ENCODE measurements at regions not wholly inside any gene's neighbourhood (a gene's known extent, or its start where the extent isn't known, plus 50 kb on each side); places are given as distances from the start of the nearest gene placed in this dataset.

GRCh38 chr4:66451741-66452140, 781.5 kb upstream of the EPHA5 start:
- H3K27me3 ChIP-seq = no peaks in the 10 kb centered on the region
- DNase-seq = no peak
- H3K4me3 ChIP-seq (ENCODE audit: low read depth, low read length) = no peak overlapping the region
- no peaks in the 10 kb centered on the region for H3K9me3 ChIP-seq
- TF ChIP-seq, protein P1, sequence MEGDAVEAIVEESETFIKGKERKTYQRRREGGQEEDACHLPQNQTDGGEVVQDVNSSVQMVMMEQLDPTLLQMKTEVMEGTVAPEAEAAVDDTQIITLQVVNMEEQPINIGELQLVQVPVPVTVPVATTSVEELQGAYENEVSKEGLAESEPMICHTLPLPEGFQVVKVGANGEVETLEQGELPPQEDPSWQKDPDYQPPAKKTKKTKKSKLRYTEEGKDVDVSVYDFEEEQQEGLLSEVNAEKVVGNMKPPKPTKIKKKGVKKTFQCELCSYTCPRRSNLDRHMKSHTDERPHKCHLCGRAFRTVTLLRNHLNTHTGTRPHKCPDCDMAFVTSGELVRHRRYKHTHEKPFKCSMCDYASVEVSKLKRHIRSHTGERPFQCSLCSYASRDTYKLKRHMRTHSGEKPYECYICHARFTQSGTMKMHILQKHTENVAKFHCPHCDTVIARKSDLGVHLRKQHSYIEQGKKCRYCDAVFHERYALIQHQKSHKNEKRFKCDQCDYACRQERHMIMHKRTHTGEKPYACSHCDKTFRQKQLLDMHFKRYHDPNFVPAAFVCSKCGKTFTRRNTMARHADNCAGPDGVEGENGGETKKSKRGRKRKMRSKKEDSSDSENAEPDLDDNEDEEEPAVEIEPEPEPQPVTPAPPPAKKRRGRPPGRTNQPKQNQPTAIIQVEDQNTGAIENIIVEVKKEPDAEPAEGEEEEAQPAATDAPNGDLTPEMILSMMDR (IDR thresholded peaks at IDR 0.05; ENCODE audit: low read depth, low read length) = no peak
- H3K36me3 ChIP-seq = no peaks in the 10 kb centered on the region
- no peaks in the 10 kb centered on the region for H3K4me1 ChIP-seq

DNA sequence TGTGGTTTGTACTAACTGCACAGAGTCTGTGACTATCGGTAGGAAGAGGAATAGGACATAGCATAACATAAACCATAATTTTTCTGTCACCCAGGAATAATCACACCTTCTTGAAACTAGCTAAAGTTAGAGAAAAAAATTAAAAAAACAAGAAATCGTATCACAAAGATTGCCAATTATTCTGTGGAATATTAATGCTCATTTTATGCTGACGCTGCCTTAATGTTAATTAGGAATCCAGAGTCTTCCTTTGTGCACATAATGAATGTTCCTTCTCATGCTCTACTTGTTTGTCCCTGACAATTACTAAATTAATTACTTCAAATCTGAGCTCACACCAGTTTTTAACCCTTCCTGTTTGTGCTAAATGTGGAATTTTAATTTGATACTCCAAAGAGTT, 772.7 kb upstream of the EPHA5 start:
- TF ChIP-seq, protein P1 (IDR thresholded peaks at IDR 0.05; ENCODE audit: low read depth, low read length) = no peak
- Histone ChIP-seq H3K4me3 (ENCODE audit: low read depth, low read length) (no peak overlapping the region), H3K36me3 (no peaks in the 10 kb centered on the region), H3K4me1 (no peaks in the 10 kb centered on the region), H3K27me3 (no peaks in the 10 kb centered on the region), H3K9me3 (no peaks in the 10 kb centered on the region)
- DNase-seq = no peak

- DNase-seq = no peak
- TF ChIP-seq, protein P1 (IDR thresholded peaks at IDR 0.05; ENCODE audit: low read depth, low read length) = no peak
- Histone ChIP-seq H3K36me3 (no peaks in the 10 kb centered on the region), H3K4me3 (ENCODE audit: low read depth, low read length) (no peak overlapping the region), H3K9me3 (no peaks in the 10 kb centered on the region; the same call in 1 of the 2 replicates), H3K27me3 (no peaks in the 10 kb centered on the region), H3K4me1 (no peaks in the 10 kb centered on the region)
Observed at GRCh38 chr4:66439508-66439907, 769.2 kb upstream of the EPHA5 start.

GRCh38 chr4:66433706-66434105, 763.4 kb upstream of the EPHA5 start:
- H3K4me3 ChIP-seq (ENCODE audit: low read depth, low read length) = no peak overlapping the region
- TF ChIP-seq, protein P1 (IDR thresholded peaks at IDR 0.05; ENCODE audit: low read depth, low read length) = no peak
- H3K36me3 ChIP-seq = no peaks in the 10 kb centered on the region
- no peak for DNase-seq
- H3K9me3 ChIP-seq = no peaks in the 10 kb centered on the region; the same call in 1 of the 2 replicates
- H3K27me3 ChIP-seq = no peaks in the 10 kb centered on the region
- H3K4me1 ChIP-seq = no peaks in the 10 kb centered on the region

DNA sequence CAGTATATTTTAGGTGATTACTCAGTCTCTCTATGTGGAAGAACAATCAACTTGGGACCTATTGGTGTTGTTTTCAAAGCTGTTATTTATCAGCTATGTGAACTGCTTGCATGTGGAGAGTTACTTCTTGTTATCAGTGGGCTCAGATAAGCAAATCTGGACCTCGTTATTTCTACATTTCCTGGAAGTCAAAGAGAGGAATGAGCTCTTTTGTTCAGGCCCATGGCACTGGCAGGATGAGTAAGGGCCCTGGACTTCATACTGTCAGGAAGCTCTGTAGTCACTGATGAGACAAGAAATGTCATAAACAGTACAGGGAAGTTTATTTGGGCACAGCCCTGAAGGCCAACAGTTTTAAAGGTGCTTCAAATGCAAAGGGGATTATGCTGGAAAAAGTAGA, 760.6 kb upstream of the EPHA5 start:
- Histone ChIP-seq H3K36me3 (no peaks in the 10 kb centered on the region), H3K27me3 (no peaks in the 10 kb centered on the region), H3K9me3 (no peaks in the 10 kb centered on the region; the same call in 1 of the 2 replicates), H3K4me1 (no peaks in the 10 kb centered on the region), H3K4me3 (ENCODE audit: low read depth, low read length) (no peak overlapping the region)
- no peak for DNase-seq
- TF ChIP-seq, protein P1 (IDR thresholded peaks at IDR 0.05; ENCODE audit: low read depth, low read length) = no peak

- Histone ChIP-seq H3K4me3 (ENCODE audit: low read depth, low read length) (no peak overlapping the region), H3K9me3 (no peaks in the 10 kb centered on the region), H3K27me3 (no peaks in the 10 kb centered on the region), H3K36me3 (no peaks in the 10 kb centered on the region), H3K4me1 (no peaks in the 10 kb centered on the region)
- no peak for DNase-seq
- TF ChIP-seq, protein P1 (IDR thresholded peaks at IDR 0.05; ENCODE audit: low read depth, low read length) = no peak
Observed at GRCh38 chr4:66429276-66429675, 759.0 kb upstream of the EPHA5 start.

Data from BE2C (cell line).